ENCODE measurements at regions not wholly inside any gene's neighbourhood (a gene's known extent, or its start where the extent isn't known, plus 50 kb on each side); places are given as distances from the start of the nearest gene placed in this dataset.

DNA sequence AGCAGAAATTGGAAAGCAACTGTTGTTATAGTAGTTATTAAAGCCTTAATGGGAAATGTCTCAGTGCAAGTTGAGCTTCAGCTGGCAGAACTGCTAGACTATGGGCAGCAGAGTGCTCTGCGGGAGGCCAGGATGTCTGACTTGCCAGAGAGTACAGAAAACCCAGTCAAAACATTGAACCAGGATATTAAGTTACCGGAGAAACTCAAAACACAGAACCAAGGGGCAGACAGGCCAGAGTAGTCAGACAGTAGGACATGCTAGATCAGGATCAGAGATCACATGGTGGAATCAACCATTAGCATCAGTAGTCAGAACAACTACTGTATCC, 72.9 kb upstream of the TNIP3 start:
- no peak overlapping the region for H2BK20ac ChIP-seq (ENCODE audit: low read length)
- WGBS, 2 experiments (ENCODE audit: extremely low coverage in 1 of 2, insufficient coverage in 1 of 2, insufficient read length in 1 of 2, insufficient replicate concordance in 2 of 2, low coverage in 1 of 2, low lambda C conversion rate in 2 of 2, missing lambda C conversion rate in 1 of 2), result 96% methylated on average over 2 of the region's 2 CpGs; no CpG with 5 or more reads in 1 of the 2 experiments
- no peak for FAIRE-seq
- no peaks in the 10 kb centered on the region for H4K20me1 ChIP-seq (replicated peaks in 1 of 2; ENCODE audit: control insufficient read depth in 1 of 2, insufficient read depth in 2 of 2, low read length in 2 of 2)
- no peak overlapping the region for H4K5ac ChIP-seq (ENCODE audit: insufficient read length, low read depth, low read length)
- no peaks in the 10 kb centered on the region for H3K23me2 ChIP-seq (ENCODE audit: low read depth, low read length)
- no peaks in the 10 kb centered on the region for H3K36me3 ChIP-seq (ENCODE audit: control insufficient read depth in 2 of 4, insufficient read depth in 4 of 4, low read length in 3 of 4)
- no peak overlapping the region for H2BK15ac ChIP-seq (ENCODE audit: low read length)
- H3K79me1 ChIP-seq (ENCODE audit: low read depth, low read length), result no peaks in the 10 kb centered on the region
- no peak overlapping the region for H4K8ac ChIP-seq (ENCODE audit: extremely low read depth, insufficient read depth, low read length)
- no peak overlapping the region for H2AK5ac ChIP-seq (ENCODE audit: low read depth, low read length)
- CTCF ChIA-PET (ENCODE audit: partially characterized antibody), result interaction anchor here (1.5 kb wide), 1 partner anchor 9 kb away, joined by 4 read pairs; no protein-coding TSS in a partner anchor
- no peak for DNase-seq (ENCODE audit: low read depth in 1 of 2, low spot score in 2 of 2)
- H4K91ac ChIP-seq (replicated peaks; ENCODE audit: insufficient read length, low read length), result no peak overlapping the region
- peaks cover 0 to 3% (median 0%) of the 10 kb centered on the region in 4 experiments; a peak in 1 of 7 replicates for H3K4me1 ChIP-seq (replicated peaks in 1 of 4; ENCODE audit: control insufficient read depth in 3 of 4, insufficient read depth in 4 of 4, low read length in 3 of 4)
- no peak overlapping the region for H3K4me2 ChIP-seq (ENCODE audit: insufficient read depth in 1 of 2, low read depth in 2 of 2, low read length in 2 of 2)
- no peaks in the 10 kb centered on the region for H3K79me2 ChIP-seq (ENCODE audit: control insufficient read depth in 1 of 2, insufficient read depth in 2 of 2, low read length in 2 of 2)
- H2BK120ac ChIP-seq (replicated peaks; ENCODE audit: low read depth, low read length), result no peak overlapping the region
- no peak overlapping the region for H2BK5ac ChIP-seq (ENCODE audit: low read depth, low read length)
- POLR2A ChIA-PET (ENCODE audit: partially characterized antibody), result no interaction called here
- H3K27ac ChIP-seq (ENCODE audit: low read depth, low read length), result no peak overlapping the region
- no peak overlapping the region for H3K4me3 ChIP-seq (ENCODE audit: extremely low read depth in 1 of 4, insufficient read depth in 2 of 4, low read depth in 3 of 4, low read length in 4 of 4)
- H3K18ac ChIP-seq (ENCODE audit: extremely low read depth, low read length), result no peak overlapping the region
- H3K23ac ChIP-seq (ENCODE audit: insufficient read length), result no peak overlapping the region
- peaks cover 0 to 9% of the 10 kb centered on the region in 2 experiments; a peak in 1 of 4 replicates for H3K9me3 ChIP-seq (ENCODE audit: insufficient read depth in 2 of 2, low read depth in 1 of 2, low read length in 1 of 2)
- no peak overlapping the region for H2BK12ac ChIP-seq (ENCODE audit: low read depth, low read length)
- H3K4ac ChIP-seq (replicated peaks; ENCODE audit: insufficient read length, low read depth, low read length), result no peak overlapping the region
- H3K27me3 ChIP-seq (replicated peaks in 1 of 4; ENCODE audit: control insufficient read depth in 3 of 4, extremely low read depth in 1 of 4, insufficient read depth in 3 of 4, low read length in 3 of 4), result no peaks in the 10 kb centered on the region
- H2AFZ ChIP-seq (ENCODE audit: low read length), result no peak overlapping the region
- no peak overlapping the region for H3K9ac ChIP-seq (replicated peaks in 1 of 4; ENCODE audit: extremely low read depth in 1 of 4, low read depth in 3 of 4, low read length in 3 of 4)
- no peak overlapping the region for H3K14ac ChIP-seq (ENCODE audit: insufficient read length)
- H3K56ac ChIP-seq (replicated peaks; ENCODE audit: insufficient read length, low read depth, low read length), result no peak overlapping the region
- no peak for TF ChIP-seq SIRT6 (IDR thresholded peaks at IDR 0.05; ENCODE audit: low read length)
- TF ChIP-seq YY1 (IDR thresholded peaks at IDR 0.05; ENCODE audit: low read depth, low read length), result no peak
